DND-41 (cell line): ENCODE measurements at regions not wholly inside any gene's neighbourhood (a gene's known extent, or its start where the extent isn't known, plus 50 kb on each side); places are given as distances from the start of the nearest gene placed in this dataset.

Source experiments
- EZH2 ChIP-seq: IDR thresholded peaks from 3 replicates; pipeline ENCODE4 v1.6.1; 2012; ENCODE audit warnings: borderline replicate concordance, low read depth, mild to moderate bottlenecking, moderate library complexity, low read length, inconsistent platforms; ENCODE audit not compliant: severe bottlenecking
- TF ChIP-seq, protein P1 (sequence below): IDR thresholded peaks from 2 replicates; pipeline ENCODE4 v1.5.1; 2012; ENCODE audit warnings: borderline replicate concordance, low read length, moderate library complexity, mild to moderate bottlenecking; ENCODE audit not compliant: poor library complexity, severe bottlenecking; ENCODE audit errors: extremely low read depth

- TF ChIP-seq, protein P1, sequence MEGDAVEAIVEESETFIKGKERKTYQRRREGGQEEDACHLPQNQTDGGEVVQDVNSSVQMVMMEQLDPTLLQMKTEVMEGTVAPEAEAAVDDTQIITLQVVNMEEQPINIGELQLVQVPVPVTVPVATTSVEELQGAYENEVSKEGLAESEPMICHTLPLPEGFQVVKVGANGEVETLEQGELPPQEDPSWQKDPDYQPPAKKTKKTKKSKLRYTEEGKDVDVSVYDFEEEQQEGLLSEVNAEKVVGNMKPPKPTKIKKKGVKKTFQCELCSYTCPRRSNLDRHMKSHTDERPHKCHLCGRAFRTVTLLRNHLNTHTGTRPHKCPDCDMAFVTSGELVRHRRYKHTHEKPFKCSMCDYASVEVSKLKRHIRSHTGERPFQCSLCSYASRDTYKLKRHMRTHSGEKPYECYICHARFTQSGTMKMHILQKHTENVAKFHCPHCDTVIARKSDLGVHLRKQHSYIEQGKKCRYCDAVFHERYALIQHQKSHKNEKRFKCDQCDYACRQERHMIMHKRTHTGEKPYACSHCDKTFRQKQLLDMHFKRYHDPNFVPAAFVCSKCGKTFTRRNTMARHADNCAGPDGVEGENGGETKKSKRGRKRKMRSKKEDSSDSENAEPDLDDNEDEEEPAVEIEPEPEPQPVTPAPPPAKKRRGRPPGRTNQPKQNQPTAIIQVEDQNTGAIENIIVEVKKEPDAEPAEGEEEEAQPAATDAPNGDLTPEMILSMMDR = no peak
- no peak for TF ChIP-seq EZH2
Measured at GRCh38 chr2:215760557-215760956, 252.8 kb downstream of the MREG start.
